GM23338 (cell line): ENCODE measurements at regions not wholly inside any gene's neighbourhood (a gene's known extent, or its start where the extent isn't known, plus 50 kb on each side); places are given as distances from the start of the nearest gene placed in this dataset.

Experiments used
- ZNF331 ChIP-seq: fragments of 250-450 bp; sonication (Bioruptor Pico); IDR thresholded peaks from 2 replicates; pipeline ENCODE4 v1.5.0; 2020; ENCODE audit warnings: low read depth, mild to moderate bottlenecking, moderate library complexity
- TF ChIP-seq, protein P1 (sequence below), 2 experiments: fragments of 200-600 bp in 1 of 2; sonication (generic) in 1 of 2; conservative IDR thresholded peaks; 2 replicates each; pipeline versions ENCODE4 v1.5.1 to v1.6.1; 2016 to 2017; ENCODE audit warnings: antibody characterized with exemption in 2 of 2, low read depth in 2 of 2, mild to moderate bottlenecking in 2 of 2, moderate library complexity in 1 of 2

- TF ChIP-seq, protein P1, sequence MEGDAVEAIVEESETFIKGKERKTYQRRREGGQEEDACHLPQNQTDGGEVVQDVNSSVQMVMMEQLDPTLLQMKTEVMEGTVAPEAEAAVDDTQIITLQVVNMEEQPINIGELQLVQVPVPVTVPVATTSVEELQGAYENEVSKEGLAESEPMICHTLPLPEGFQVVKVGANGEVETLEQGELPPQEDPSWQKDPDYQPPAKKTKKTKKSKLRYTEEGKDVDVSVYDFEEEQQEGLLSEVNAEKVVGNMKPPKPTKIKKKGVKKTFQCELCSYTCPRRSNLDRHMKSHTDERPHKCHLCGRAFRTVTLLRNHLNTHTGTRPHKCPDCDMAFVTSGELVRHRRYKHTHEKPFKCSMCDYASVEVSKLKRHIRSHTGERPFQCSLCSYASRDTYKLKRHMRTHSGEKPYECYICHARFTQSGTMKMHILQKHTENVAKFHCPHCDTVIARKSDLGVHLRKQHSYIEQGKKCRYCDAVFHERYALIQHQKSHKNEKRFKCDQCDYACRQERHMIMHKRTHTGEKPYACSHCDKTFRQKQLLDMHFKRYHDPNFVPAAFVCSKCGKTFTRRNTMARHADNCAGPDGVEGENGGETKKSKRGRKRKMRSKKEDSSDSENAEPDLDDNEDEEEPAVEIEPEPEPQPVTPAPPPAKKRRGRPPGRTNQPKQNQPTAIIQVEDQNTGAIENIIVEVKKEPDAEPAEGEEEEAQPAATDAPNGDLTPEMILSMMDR (conservative IDR thresholded peaks at IDR 0.05; ENCODE audit: low read depth in 2 of 2) = no peak
- no peak for TF ChIP-seq ZNF331 (CRISPR knock-in tag)
These were observed 166.1 kb upstream of the RPL34 start for GRCh38 chr4:108454227-108454626.
